Left ventricle myocardium inferior (tissue), 1 donor: ENCODE measurements at regions not wholly inside any gene's neighbourhood (a gene's known extent, or its start where the extent isn't known, plus 50 kb on each side); places are given as distances from the start of the nearest gene placed in this dataset.

Experiments used
- DNase-seq: peaks from one replicate; pipeline ENCODE4 v3.0.0-alpha.2; 2020
- H3K27ac ChIP-seq: fragments of 200-600 bp; replicated peaks from 2 replicates; pipeline ENCODE4 v1.8.0; 2021
- H3K27me3 ChIP-seq: fragments of 200-600 bp; 2 replicates; pipeline ENCODE4 v1.8.0; 2021; ENCODE audit warnings: low read depth
- H3K36me3 ChIP-seq: fragments of 200-600 bp; 2 replicates; pipeline ENCODE4 v1.8.0; 2021
- H3K4me1 ChIP-seq: fragments of 200-600 bp; 2 replicates; pipeline ENCODE4 v1.8.0; 2021
- H3K4me3 ChIP-seq: fragments of 200-600 bp; 2 replicates; pipeline ENCODE4 v1.8.0; 2021; ENCODE audit warnings: mild to moderate bottlenecking, moderate library complexity
- H3K9me3 ChIP-seq: fragments of 200-600 bp; replicated peaks from 2 replicates; pipeline ENCODE4 v1.8.0; 2021
- intact Hi-C: fragments of 100-400 bp; cut with micrococcal nuclease; formaldehyde crosslinking; loops from one replicate; pipeline ENCODE4 v1.11.0; 2022
- TF ChIP-seq, protein P1 (sequence below): fragments of 200-600 bp; IDR thresholded peaks from 2 replicates; pipeline ENCODE4 v1.8.0; 2021; ENCODE audit warnings: antibody characterized with exemption, mild to moderate bottlenecking, borderline replicate concordance
- donor health status: DM: no; HTN: yes; CAD: no; lungs with severe emphysema.

GRCh38 chrX:2596555-2597255, 94.4 kb upstream of the CD99 start:
- Histone ChIP-seq H3K9me3 (no peaks in the 10 kb centered on the region), H3K4me3 (no peak overlapping the region), H3K4me1 (peaks cover 4% of the 10 kb centered on the region), H3K27ac (no peak overlapping the region), H3K36me3 (peaks cover 5% of the 10 kb centered on the region), H3K27me3 (no peaks in the 10 kb centered on the region)
- intact Hi-C loops: no loop called here
- no peak for DNase-seq
- TF ChIP-seq, protein P1, sequence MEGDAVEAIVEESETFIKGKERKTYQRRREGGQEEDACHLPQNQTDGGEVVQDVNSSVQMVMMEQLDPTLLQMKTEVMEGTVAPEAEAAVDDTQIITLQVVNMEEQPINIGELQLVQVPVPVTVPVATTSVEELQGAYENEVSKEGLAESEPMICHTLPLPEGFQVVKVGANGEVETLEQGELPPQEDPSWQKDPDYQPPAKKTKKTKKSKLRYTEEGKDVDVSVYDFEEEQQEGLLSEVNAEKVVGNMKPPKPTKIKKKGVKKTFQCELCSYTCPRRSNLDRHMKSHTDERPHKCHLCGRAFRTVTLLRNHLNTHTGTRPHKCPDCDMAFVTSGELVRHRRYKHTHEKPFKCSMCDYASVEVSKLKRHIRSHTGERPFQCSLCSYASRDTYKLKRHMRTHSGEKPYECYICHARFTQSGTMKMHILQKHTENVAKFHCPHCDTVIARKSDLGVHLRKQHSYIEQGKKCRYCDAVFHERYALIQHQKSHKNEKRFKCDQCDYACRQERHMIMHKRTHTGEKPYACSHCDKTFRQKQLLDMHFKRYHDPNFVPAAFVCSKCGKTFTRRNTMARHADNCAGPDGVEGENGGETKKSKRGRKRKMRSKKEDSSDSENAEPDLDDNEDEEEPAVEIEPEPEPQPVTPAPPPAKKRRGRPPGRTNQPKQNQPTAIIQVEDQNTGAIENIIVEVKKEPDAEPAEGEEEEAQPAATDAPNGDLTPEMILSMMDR: no peak

DNA sequence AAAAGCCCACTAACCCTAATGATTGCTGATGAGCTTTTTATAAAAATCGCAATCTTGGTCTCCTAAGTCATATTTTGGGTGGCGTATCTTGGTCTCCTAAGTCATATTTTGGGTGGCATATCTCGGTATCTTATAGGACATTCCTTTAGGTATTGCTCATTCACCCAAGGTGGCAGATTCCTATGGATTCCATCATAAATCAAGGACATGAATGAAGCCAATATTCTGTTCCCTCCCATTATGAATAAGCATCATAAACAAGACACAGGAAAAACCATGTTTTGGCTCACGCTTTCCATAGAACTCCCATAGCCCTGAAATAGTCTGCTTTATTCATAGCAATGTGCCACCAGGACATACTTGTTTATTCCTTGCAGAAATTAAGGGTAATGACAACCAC, 95.0 kb upstream of the CD99 start:
- no peak for DNase-seq
- peaks cover 4% of the 10 kb centered on the region for H3K4me1 ChIP-seq
- intact Hi-C loops: no loop called here
- no peaks in the 10 kb centered on the region for H3K9me3 ChIP-seq
- TF ChIP-seq, protein P1: no peak
- no peak overlapping the region for H3K4me3 ChIP-seq
- peaks cover 5% of the 10 kb centered on the region for H3K36me3 ChIP-seq
- H3K27me3 ChIP-seq: no peaks in the 10 kb centered on the region
- H3K27ac ChIP-seq: no peak overlapping the region

DNA sequence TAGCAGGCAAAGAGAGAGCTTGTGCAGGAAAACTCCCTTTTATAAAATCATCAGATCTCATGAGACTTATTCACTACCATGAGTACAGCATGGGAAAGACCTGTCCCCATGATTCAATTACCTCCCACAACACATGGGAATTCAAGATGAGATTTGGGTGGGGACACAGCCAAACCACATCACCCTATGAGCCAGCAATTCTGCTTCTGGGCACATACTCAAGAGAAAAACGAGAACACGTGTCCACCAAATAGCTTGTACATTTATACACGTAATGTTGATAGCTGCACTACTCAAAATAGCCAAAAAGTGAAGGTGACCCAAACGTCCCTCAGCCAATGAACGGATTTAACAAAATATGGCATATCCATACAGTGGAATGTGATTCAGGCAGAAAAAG, 94.5 kb upstream of the DHRSX start:
- no peaks in the 10 kb centered on the region for H3K9me3 ChIP-seq
- TF ChIP-seq, protein P1: no peak
- H3K36me3 ChIP-seq: peaks cover 3% of the 10 kb centered on the region
- DNase-seq: no peak
- no peak overlapping the region for H3K4me3 ChIP-seq
- no peaks in the 10 kb centered on the region for H3K27me3 ChIP-seq
- H3K4me1 ChIP-seq: peaks cover 4% of the 10 kb centered on the region
- intact Hi-C loops: no loop called here
- H3K27ac ChIP-seq: no peak overlapping the region

DNA sequence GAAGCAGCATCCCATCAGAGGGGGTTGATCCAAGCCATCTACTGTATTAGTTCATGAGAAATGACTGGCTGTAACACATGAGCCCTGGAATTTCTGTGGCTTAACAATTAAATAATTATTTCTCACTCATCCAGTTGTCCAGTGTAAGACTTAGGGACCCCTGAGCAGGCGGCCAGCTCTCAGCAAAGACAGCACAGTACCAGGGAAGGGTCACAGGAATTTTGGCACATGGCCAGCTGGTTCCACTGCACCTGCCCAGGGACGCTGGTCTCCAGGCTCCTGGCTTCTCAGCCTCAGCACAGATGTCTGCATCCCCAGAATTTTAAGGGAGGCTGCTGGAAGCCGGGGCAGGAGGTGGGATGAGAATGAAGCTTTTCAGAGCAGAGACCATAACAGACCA, 93.7 kb upstream of the DHRSX start:
- Histone ChIP-seq H3K4me3 (no peak overlapping the region), H3K4me1 (peaks cover 4% of the 10 kb centered on the region), H3K27me3 (no peaks in the 10 kb centered on the region), H3K27ac (no peak overlapping the region), H3K36me3 (no peaks in the 10 kb centered on the region), H3K9me3 (no peaks in the 10 kb centered on the region)
- intact Hi-C loops: no loop called here
- TF ChIP-seq, protein P1: no peak
- DNase-seq: no peak

DNA sequence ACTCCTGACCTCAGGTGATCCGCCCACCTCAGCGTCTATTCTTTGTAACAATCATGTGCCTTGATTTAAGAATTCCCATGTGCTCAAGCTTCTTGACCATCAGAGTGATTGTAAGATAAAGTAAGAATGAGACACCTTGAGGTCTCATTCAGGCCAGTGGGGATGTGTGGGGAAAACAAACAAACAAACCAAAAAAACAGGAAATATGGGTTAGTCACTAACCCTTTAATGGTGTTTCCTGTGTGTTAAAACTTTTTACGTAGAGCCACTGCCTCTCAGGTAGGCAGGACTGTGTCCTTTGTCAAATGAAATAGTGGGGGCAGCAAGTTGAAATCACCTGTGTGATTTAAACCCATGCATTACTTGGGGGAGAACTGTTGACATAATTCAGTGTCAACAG, 91.5 kb upstream of the DHRSX start:
- Histone ChIP-seq H3K27me3 (no peaks in the 10 kb centered on the region), H3K4me1 (peaks cover 4% of the 10 kb centered on the region), H3K9me3 (no peaks in the 10 kb centered on the region), H3K27ac (no peak overlapping the region), H3K4me3 (no peak overlapping the region), H3K36me3 (no peaks in the 10 kb centered on the region)
- DNase-seq: no peak
- intact Hi-C loops: no loop called here
- TF ChIP-seq, protein P1: no peak
